Endothelial cell of umbilical vein (primary cell): ENCODE measurements at regions not wholly inside any gene's neighbourhood (a gene's known extent, or its start where the extent isn't known, plus 50 kb on each side); places are given as distances from the start of the nearest gene placed in this dataset.

Experiments
- BruUV-seq: library from RNA; stranded (reverse); fragments of 400-500 nt; replicated peaks from 2 replicates; lab custom pipeline; 2021; lab: Mats Ljungman, UMichigan
- CTCF ChIA-PET: fragments of 300-600, 350-600 bp; sonication (Branson Sonifier 250); formaldehyde crosslinking; loops from one replicate; lab custom pipeline; 2021; ENCODE audit warnings: antibody characterized with exemption, inconsistent platforms; lab: Charles Lee
- POLR2A ChIA-PET: fragments of 300-600, 350-600 bp; sonication (Branson Sonifier 250); formaldehyde crosslinking; loops from one replicate; lab custom pipeline; 2021; ENCODE audit warnings: antibody characterized with exemption, inconsistent platforms; lab: Charles Lee
- DNase-seq: peaks from one replicate; pipeline ENCODE4 v3.0.0-alpha.2; 2011; ENCODE audit warnings: low read depth, low spot score
- FAIRE-seq: peaks from 2 replicates; lab custom pipeline; 2011; peaks lifted over from hg19 to GRCh38; lab: Jason Lieb, UNC
- H2AFZ ChIP-seq: 2 replicates; pipeline ENCODE4 v1.6.0; 2012; ENCODE audit warnings: low read depth, low read length, control low read depth, inconsistent platforms
- H3K27ac ChIP-seq: 2 replicates; pipeline ENCODE4 v1.5.1; 2011; ENCODE audit warnings: low read depth, mild to moderate bottlenecking, control low read depth, low read length, moderate library complexity; ENCODE audit not compliant: insufficient read depth
- H3K27me3 ChIP-seq, 2 experiments: 2 replicates each; pipeline versions ENCODE4 v1.6.0 to v1.6.1; 2011; ENCODE audit warnings: low read length in 2 of 2, mixed read lengths in 1 of 2; ENCODE audit not compliant: control insufficient read depth in 2 of 2, insufficient read depth in 2 of 2
- H3K36me3 ChIP-seq, 2 experiments: 2 replicates in 1 of 2; 3 replicates in 1 of 2; pipeline ENCODE4 v1.5.1; 2011; ENCODE audit warnings: low read length in 2 of 2, mild to moderate bottlenecking in 1 of 2, moderate library complexity in 1 of 2; ENCODE audit not compliant: control insufficient read depth in 2 of 2, insufficient read depth in 2 of 2; ENCODE audit errors: extremely low read depth in 1 of 2
- H3K4me1 ChIP-seq: 3 replicates; pipeline ENCODE4 v1.5.1; 2011; ENCODE audit warnings: mild to moderate bottlenecking, low read length; ENCODE audit not compliant: control insufficient read depth, insufficient read depth; ENCODE audit errors: extremely low read depth
- H3K4me2 ChIP-seq: 2 replicates; pipeline ENCODE4 v1.6.1; 2011; ENCODE audit warnings: low read length, control low read depth, mixed read lengths; ENCODE audit not compliant: insufficient read depth
- H3K4me3 ChIP-seq, 3 experiments: fragments of 200-600 bp in 1 of 3; sonication (generic), shearing (Covaris generic) in 1 of 3; replicated peaks in 1 of 3; 2 replicates each; pipeline ENCODE4 v1.5.1; 2011 to 2016; ENCODE audit warnings: control low read depth in 3 of 3, low read length in 3 of 3, mild to moderate bottlenecking in 2 of 3, inconsistent platforms in 1 of 3, low read depth in 1 of 3, moderate library complexity in 1 of 3; ENCODE audit not compliant: insufficient read depth in 1 of 3
- H3K79me2 ChIP-seq: 2 replicates; pipeline ENCODE4 v1.6.0; 2012; ENCODE audit warnings: low read length, inconsistent platforms; ENCODE audit not compliant: control insufficient read depth, insufficient read depth
- H3K9ac ChIP-seq: replicated peaks from 2 replicates; pipeline ENCODE3; 2011; ENCODE audit warnings: low read length, control low read depth; ENCODE audit not compliant: insufficient read depth; ENCODE audit errors: extremely low read depth
- H3K9me1 ChIP-seq: replicated peaks from 3 replicates; pipeline ENCODE4 v1.6.0; 2011; ENCODE audit warnings: mild to moderate bottlenecking, low read length; ENCODE audit not compliant: control insufficient read depth, insufficient read depth; ENCODE audit errors: extremely low read depth
- H3K9me3 ChIP-seq: replicated peaks from 2 replicates; pipeline ENCODE4 v1.5.1; 2012; ENCODE audit warnings: low read length, inconsistent platforms; ENCODE audit not compliant: control insufficient read depth, insufficient read depth
- H4K20me1 ChIP-seq: replicated peaks from 2 replicates; pipeline ENCODE3; 2011; ENCODE audit warnings: mild to moderate bottlenecking, low read length; ENCODE audit not compliant: control insufficient read depth, insufficient read depth; ENCODE audit errors: extremely low read depth
- EZH2 ChIP-seq: IDR thresholded peaks from 2 replicates; pipeline ENCODE4 v1.6.1; 2012; ENCODE audit warnings: borderline replicate concordance, low read depth, mild to moderate bottlenecking, moderate library complexity, low read length, inconsistent platforms; ENCODE audit not compliant: severe bottlenecking
- FOS ChIP-seq: IDR thresholded peaks from 2 replicates; pipeline ENCODE4 v1.6.1; 2011; ENCODE audit warnings: mild to moderate bottlenecking, low read length, moderate library complexity, borderline replicate concordance; ENCODE audit not compliant: insufficient read depth
- GATA2 ChIP-seq: IDR thresholded peaks from 2 replicates; pipeline ENCODE4 v1.7.0; 2011; ENCODE audit warnings: low read depth, mild to moderate bottlenecking, moderate library complexity, mixed read lengths, low read length; ENCODE audit not compliant: insufficient read length, insufficient read depth
- JUN ChIP-seq: IDR thresholded peaks from 2 replicates; pipeline ENCODE4 v1.6.1; 2011; ENCODE audit warnings: borderline replicate concordance, low read depth; ENCODE audit not compliant: insufficient read length, insufficient read depth
- MYC ChIP-seq: IDR thresholded peaks from one replicate; pipeline ENCODE4 v1.6.1; 2011; ENCODE audit warnings: mild to moderate bottlenecking, low read depth, low read length
- POLR2A ChIP-seq: IDR thresholded peaks from 2 replicates; pipeline ENCODE4 v1.6.1; 2012; ENCODE audit warnings: low read depth, mild to moderate bottlenecking, control low read depth, low read length
- POLR2AphosphoS5 ChIP-seq: IDR thresholded peaks from 2 replicates; pipeline ENCODE4 v1.6.1; 2012; ENCODE audit warnings: low read depth, mild to moderate bottlenecking, control low read depth, low read length, moderate library complexity; ENCODE audit not compliant: insufficient read depth
- dilution Hi-C: fragments of 300-500 bp; cut with MboI; formaldehyde crosslinking; loops from one replicate; pipeline ENCODE4 v1.15.0; 2019; ENCODE audit warnings: low sequenced_read_pairs; ENCODE audit not compliant: extremely low pct_ligation_motif_present
- intact Hi-C: fragments of 100-400 bp; cut with micrococcal nuclease; formaldehyde crosslinking; loops from one replicate; pipeline ENCODE4 v1.10.0; 2022
- TF ChIP-seq, protein P1 (sequence below): IDR thresholded peaks from 2 replicates; pipeline ENCODE4 v1.6.1; 2011; ENCODE audit not compliant: insufficient read depth, insufficient read length
- TF ChIP-seq, protein P2 (sequence below), 2 donors: IDR thresholded peaks; 1 replicate in 1 of 2; 2 replicates in 1 of 2; pipeline ENCODE4 v1.5.1; 2011; ENCODE audit warnings: low read length in 2 of 2, mild to moderate bottlenecking in 2 of 2, moderate library complexity in 2 of 2, control low read depth in 1 of 2, inconsistent platforms in 1 of 2, low read depth in 1 of 2; ENCODE audit not compliant: insufficient read depth in 1 of 2; ENCODE audit errors: extremely low read depth in 1 of 2

DNA sequence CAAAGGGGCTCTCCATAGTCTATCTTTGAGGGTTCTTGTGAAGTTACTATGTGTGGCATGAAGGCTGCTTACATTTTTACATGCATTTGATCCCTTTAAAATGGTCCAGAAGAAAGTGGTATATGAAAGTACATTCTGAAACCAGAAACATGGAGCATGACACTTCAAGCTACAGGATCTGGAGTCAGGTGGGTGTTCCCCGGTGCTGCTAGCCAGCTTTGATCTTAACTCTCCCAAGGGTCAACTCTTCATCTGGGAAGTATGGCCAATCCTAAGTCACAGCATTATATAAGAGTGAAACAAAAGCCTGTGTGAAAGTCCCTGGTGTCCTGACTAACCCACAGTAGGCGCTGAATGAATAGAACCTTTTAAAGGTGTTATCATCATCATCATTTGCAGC, 91.0 kb upstream of the TAS2R1 start:
- ChIA-PET CTCF (no interaction called here), POLR2A (no interaction called here)
- intact Hi-C loops (no loop called here), dilution Hi-C loops (no loop called here)
- Histone ChIP-seq H3K4me1 (no peaks in the 10 kb centered on the region), H3K9me3 (peaks cover 6% of the 10 kb centered on the region), H3K36me3 (no peaks in the 10 kb centered on the region), H3K4me3 (no peak overlapping the region), H3K4me2 (no peak overlapping the region), H4K20me1 (no peaks in the 10 kb centered on the region), H3K9me1 (no peaks in the 10 kb centered on the region), H3K79me2 (no peaks in the 10 kb centered on the region), H3K9ac (no peak overlapping the region), H3K27me3 (no peaks in the 10 kb centered on the region), H3K27ac (no peak overlapping the region), H2AFZ (no peak overlapping the region)
- FAIRE-seq (no peak), DNase-seq (no peak)
- BruUV-seq = no TSS peak
- TF ChIP-seq EZH2 = no peak
- TF ChIP-seq FOS = no peak
- TF ChIP-seq MYC = no peak
- TF ChIP-seq JUN = no peak
- TF ChIP-seq, protein P1, sequence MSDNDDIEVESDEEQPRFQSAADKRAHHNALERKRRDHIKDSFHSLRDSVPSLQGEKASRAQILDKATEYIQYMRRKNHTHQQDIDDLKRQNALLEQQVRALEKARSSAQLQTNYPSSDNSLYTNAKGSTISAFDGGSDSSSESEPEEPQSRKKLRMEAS = no peak
- TF ChIP-seq GATA2 = no peak
- TF ChIP-seq, protein P2, sequence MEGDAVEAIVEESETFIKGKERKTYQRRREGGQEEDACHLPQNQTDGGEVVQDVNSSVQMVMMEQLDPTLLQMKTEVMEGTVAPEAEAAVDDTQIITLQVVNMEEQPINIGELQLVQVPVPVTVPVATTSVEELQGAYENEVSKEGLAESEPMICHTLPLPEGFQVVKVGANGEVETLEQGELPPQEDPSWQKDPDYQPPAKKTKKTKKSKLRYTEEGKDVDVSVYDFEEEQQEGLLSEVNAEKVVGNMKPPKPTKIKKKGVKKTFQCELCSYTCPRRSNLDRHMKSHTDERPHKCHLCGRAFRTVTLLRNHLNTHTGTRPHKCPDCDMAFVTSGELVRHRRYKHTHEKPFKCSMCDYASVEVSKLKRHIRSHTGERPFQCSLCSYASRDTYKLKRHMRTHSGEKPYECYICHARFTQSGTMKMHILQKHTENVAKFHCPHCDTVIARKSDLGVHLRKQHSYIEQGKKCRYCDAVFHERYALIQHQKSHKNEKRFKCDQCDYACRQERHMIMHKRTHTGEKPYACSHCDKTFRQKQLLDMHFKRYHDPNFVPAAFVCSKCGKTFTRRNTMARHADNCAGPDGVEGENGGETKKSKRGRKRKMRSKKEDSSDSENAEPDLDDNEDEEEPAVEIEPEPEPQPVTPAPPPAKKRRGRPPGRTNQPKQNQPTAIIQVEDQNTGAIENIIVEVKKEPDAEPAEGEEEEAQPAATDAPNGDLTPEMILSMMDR (IDR thresholded peaks at IDR 0.05; ENCODE audit: extremely low read depth in 1 of 2, insufficient read depth in 1 of 2, low read depth in 1 of 2, low read length in 2 of 2) = no peak
- no peak for TF ChIP-seq POLR2AphosphoS5
- no peak for TF ChIP-seq POLR2A
